ENCODE measurements at regions not wholly inside any gene's neighbourhood (a gene's known extent, or its start where the extent isn't known, plus 50 kb on each side); places are given as distances from the start of the nearest gene placed in this dataset.

- Mint-ChIP-seq H3K4me1 (ENCODE audit: low read depth) (peaks cover 72% of the 10 kb centered on the region), H3K4me3 (ENCODE audit: unreplicated experiment) (peak overlapping the region; percentile 8), H3K36me3 (ENCODE audit: low read depth) (no peaks in the 10 kb centered on the region), H3K27me3 (ENCODE audit: low read depth) (no peaks in the 10 kb centered on the region), H3K27ac (ENCODE audit: unreplicated experiment) (peak overlapping the region; percentile 99), H3K9me3 (ENCODE audit: low read depth) (no peaks in the 10 kb centered on the region)
- DNase-seq (ENCODE audit: low spot score), result no peak
- TF ChIP-seq CTCF (IDR thresholded peaks at IDR 0.05), result no peak
Measured at GRCh38 chr11:19597206-19597605, 115.4 kb upstream of the NAV2 start.

- peak overlapping the region; percentile 99 for H3K27ac Mint-ChIP-seq (ENCODE audit: unreplicated experiment)
- peaks cover 71% of the 10 kb centered on the region for H3K4me1 Mint-ChIP-seq (ENCODE audit: low read depth)
- no peaks in the 10 kb centered on the region for H3K9me3 Mint-ChIP-seq (ENCODE audit: low read depth)
- H3K4me3 Mint-ChIP-seq (ENCODE audit: unreplicated experiment), result peak overlapping the region; percentile 24
- TF ChIP-seq CTCF (IDR thresholded peaks at IDR 0.05), result no peak
- no peaks in the 10 kb centered on the region for H3K36me3 Mint-ChIP-seq (ENCODE audit: low read depth)
- no peaks in the 10 kb centered on the region for H3K27me3 Mint-ChIP-seq (ENCODE audit: low read depth)
- no peak for DNase-seq (ENCODE audit: low spot score)
Measured at GRCh38 chr11:19595840-19596751, 116.5 kb upstream of the NAV2 start.

GRCh38 chr11:19595499-19595839 is 117.2 kb upstream of the NAV2 start:
- H3K9me3 Mint-ChIP-seq (ENCODE audit: low read depth), result no peaks in the 10 kb centered on the region
- DNase-seq (ENCODE audit: low spot score), result no peak
- H3K27me3 Mint-ChIP-seq (ENCODE audit: low read depth), result no peaks in the 10 kb centered on the region
- H3K27ac Mint-ChIP-seq (ENCODE audit: unreplicated experiment), result peak overlapping the region; percentile 99
- no peaks in the 10 kb centered on the region for H3K36me3 Mint-ChIP-seq (ENCODE audit: low read depth)
- H3K4me1 Mint-ChIP-seq (ENCODE audit: low read depth), result peaks cover 71% of the 10 kb centered on the region
- TF ChIP-seq CTCF (IDR thresholded peaks at IDR 0.05), result no peak
- no peak overlapping the region for H3K4me3 Mint-ChIP-seq (ENCODE audit: unreplicated experiment)

- no peak for DNase-seq (ENCODE audit: low spot score)
- no peak for TF ChIP-seq CTCF (IDR thresholded peaks at IDR 0.05)
- peak overlapping the region; percentile 50 for H3K27ac Mint-ChIP-seq (ENCODE audit: unreplicated experiment)
- H3K27me3 Mint-ChIP-seq (ENCODE audit: low read depth), result no peaks in the 10 kb centered on the region
- no peaks in the 10 kb centered on the region for H3K36me3 Mint-ChIP-seq (ENCODE audit: low read depth)
- no peak overlapping the region for H3K4me3 Mint-ChIP-seq (ENCODE audit: unreplicated experiment)
- no peaks in the 10 kb centered on the region for H3K9me3 Mint-ChIP-seq (ENCODE audit: low read depth)
- H3K4me1 Mint-ChIP-seq (ENCODE audit: low read depth), result peaks cover 64% of the 10 kb centered on the region
Measured at GRCh38 chr11:19594326-19594725, 118.3 kb upstream of the NAV2 start.

GRCh38 chr11:19592842-19593241 is 119.8 kb upstream of the NAV2 start:
- no peak for TF ChIP-seq CTCF (IDR thresholded peaks at IDR 0.05)
- Mint-ChIP-seq H3K27me3 (ENCODE audit: low read depth) (no peaks in the 10 kb centered on the region), H3K27ac (ENCODE audit: unreplicated experiment) (peak overlapping the region; percentile 60), H3K4me3 (ENCODE audit: unreplicated experiment) (no peak overlapping the region), H3K4me1 (ENCODE audit: low read depth) (peaks cover 50% of the 10 kb centered on the region), H3K9me3 (ENCODE audit: low read depth) (no peaks in the 10 kb centered on the region), H3K36me3 (ENCODE audit: low read depth) (no peaks in the 10 kb centered on the region)
- no peak for DNase-seq (ENCODE audit: low spot score)

Data from chondrocyte (in vitro differentiated cells).